Breast epithelium (tissue), 3 donors: ENCODE measurements at regions not wholly inside any gene's neighbourhood (a gene's known extent, or its start where the extent isn't known, plus 50 kb on each side); places are given as distances from the start of the nearest gene placed in this dataset.

Experiments
- CTCF ChIP-seq, 3 donors: fragments of 450-650 bp; IDR thresholded peaks; one replicate each; pipeline ENCODE4 v1.5.1; 2016 to 2017; ENCODE audit warnings: antibody characterized with exemption in 3 of 3, mild to moderate bottlenecking in 3 of 3, moderate library complexity in 3 of 3
- POLR2A ChIP-seq: fragments of 450-650 bp; IDR thresholded peaks from one replicate; pipeline ENCODE4 v1.6.1; 2016; ENCODE audit warnings: antibody characterized with exemption, mild to moderate bottlenecking, moderate library complexity
- POLR2AphosphoS5 ChIP-seq, 3 donors: sonication (generic); formaldehyde crosslinking; IDR thresholded peaks; one replicate each; pipeline ENCODE4 v1.6.1; 2017; ENCODE audit warnings: antibody characterized with exemption in 3 of 3

GRCh38 chr4:15186806-15187205, 184.5 kb downstream of the CPEB2 start:
- TF ChIP-seq CTCF (IDR thresholded peaks at IDR 0.05) (no peak), POLR2AphosphoS5 (IDR thresholded peaks at IDR 0.05) (no peak), POLR2A (no peak)
